ENCODE measurements at regions not wholly inside any gene's neighbourhood (a gene's known extent, or its start where the extent isn't known, plus 50 kb on each side); places are given as distances from the start of the nearest gene placed in this dataset.

- DNase-seq (ENCODE audit: low read depth), result no peak
- no peak for TF ChIP-seq CTCF (IDR thresholded peaks at IDR 0.05; ENCODE audit: insufficient read depth, low read depth, low read length, missing control alignments)
- H3K4me3 ChIP-seq (ENCODE audit: low read length), result no peak overlapping the region
Measured at GRCh38 chr1:4345094-4345493, 309.3 kb upstream of the AJAP1 start.

- DNase-seq (ENCODE audit: low read depth), result no peak
- H3K4me3 ChIP-seq (ENCODE audit: low read length), result no peak overlapping the region
- no peak for TF ChIP-seq CTCF (IDR thresholded peaks at IDR 0.05; ENCODE audit: insufficient read depth, low read depth, low read length, missing control alignments)
Measured at GRCh38 chr1:4346131-4346530, 308.3 kb upstream of the AJAP1 start.

GRCh38 chr1:4351453-4351852, 303.0 kb upstream of the AJAP1 start:
- DNase-seq (ENCODE audit: low read depth), result no peak
- no peak for TF ChIP-seq CTCF (IDR thresholded peaks at IDR 0.05; ENCODE audit: insufficient read depth, low read depth, low read length, missing control alignments)

GRCh38 chr1:4353090-4353856, 301.1 kb upstream of the AJAP1 start:
- H3K4me3 ChIP-seq (ENCODE audit: low read length), result no peak overlapping the region
- no peak for DNase-seq (ENCODE audit: low read depth)
- no peak for TF ChIP-seq CTCF (IDR thresholded peaks at IDR 0.05; ENCODE audit: insufficient read depth, low read depth, low read length, missing control alignments)

More at GRCh38 chr1:4351453-4351852, 303.0 kb upstream of the AJAP1 start:
- no peak overlapping the region for H3K4me3 ChIP-seq (ENCODE audit: low read length)

- no peak for TF ChIP-seq CTCF (IDR thresholded peaks at IDR 0.05; ENCODE audit: insufficient read depth, low read depth, low read length, missing control alignments)
- DNase-seq (ENCODE audit: low read depth), result no peak
Measured at GRCh38 chr1:4355839-4356238, 298.6 kb upstream of the AJAP1 start.

GRCh38 chr1:4362314-4363044, 291.9 kb upstream of the AJAP1 start:
- DNase-seq (ENCODE audit: low read depth), result no peak
- TF ChIP-seq CTCF (IDR thresholded peaks at IDR 0.05; ENCODE audit: insufficient read depth, low read depth, low read length, missing control alignments), result no peak
- no peak overlapping the region for H3K4me3 ChIP-seq (ENCODE audit: low read length)

More at GRCh38 chr1:4355839-4356238, 298.6 kb upstream of the AJAP1 start:
- H3K4me3 ChIP-seq (ENCODE audit: low read length), result no peak overlapping the region

All from epithelial cell of esophagus (primary cell).